Adipocyte (in vitro differentiated cells): ENCODE measurements at regions not wholly inside any gene's neighbourhood (a gene's known extent, or its start where the extent isn't known, plus 50 kb on each side); places are given as distances from the start of the nearest gene placed in this dataset.

Experiments
- DNase-seq: peaks from one replicate; pipeline ENCODE4 v3.0.0-alpha.2; 2015; ENCODE audit warnings: low read depth
- H3K27me3 ChIP-seq: replicated peaks from 2 replicates; pipeline ENCODE4 v1.7.0; 2013; ENCODE audit warnings: mild to moderate bottlenecking, low read length, moderate library complexity; ENCODE audit not compliant: control insufficient read depth, insufficient read depth
- H3K36me3 ChIP-seq: 2 replicates; pipeline ENCODE4 v1.7.0; 2013; ENCODE audit warnings: low read length, mild to moderate bottlenecking, moderate library complexity; ENCODE audit not compliant: control insufficient read depth, insufficient read depth, severe bottlenecking
- H3K4me1 ChIP-seq: 2 replicates; pipeline ENCODE4 v1.7.0; 2013; ENCODE audit warnings: mild to moderate bottlenecking, low read length, moderate library complexity; ENCODE audit not compliant: control insufficient read depth, insufficient read depth
- H3K4me3 ChIP-seq: 2 replicates; pipeline ENCODE4 v1.7.0; 2013; ENCODE audit warnings: mild to moderate bottlenecking, low read length, moderate library complexity
- H3K9ac ChIP-seq: 2 replicates; pipeline ENCODE4 v1.7.0; 2013; ENCODE audit warnings: mild to moderate bottlenecking, low read length, moderate library complexity
- H3K9me3 ChIP-seq: 2 replicates; pipeline ENCODE4 v1.7.0; 2013; ENCODE audit warnings: mild to moderate bottlenecking, low read length, moderate library complexity; ENCODE audit not compliant: control insufficient read depth

DNA sequence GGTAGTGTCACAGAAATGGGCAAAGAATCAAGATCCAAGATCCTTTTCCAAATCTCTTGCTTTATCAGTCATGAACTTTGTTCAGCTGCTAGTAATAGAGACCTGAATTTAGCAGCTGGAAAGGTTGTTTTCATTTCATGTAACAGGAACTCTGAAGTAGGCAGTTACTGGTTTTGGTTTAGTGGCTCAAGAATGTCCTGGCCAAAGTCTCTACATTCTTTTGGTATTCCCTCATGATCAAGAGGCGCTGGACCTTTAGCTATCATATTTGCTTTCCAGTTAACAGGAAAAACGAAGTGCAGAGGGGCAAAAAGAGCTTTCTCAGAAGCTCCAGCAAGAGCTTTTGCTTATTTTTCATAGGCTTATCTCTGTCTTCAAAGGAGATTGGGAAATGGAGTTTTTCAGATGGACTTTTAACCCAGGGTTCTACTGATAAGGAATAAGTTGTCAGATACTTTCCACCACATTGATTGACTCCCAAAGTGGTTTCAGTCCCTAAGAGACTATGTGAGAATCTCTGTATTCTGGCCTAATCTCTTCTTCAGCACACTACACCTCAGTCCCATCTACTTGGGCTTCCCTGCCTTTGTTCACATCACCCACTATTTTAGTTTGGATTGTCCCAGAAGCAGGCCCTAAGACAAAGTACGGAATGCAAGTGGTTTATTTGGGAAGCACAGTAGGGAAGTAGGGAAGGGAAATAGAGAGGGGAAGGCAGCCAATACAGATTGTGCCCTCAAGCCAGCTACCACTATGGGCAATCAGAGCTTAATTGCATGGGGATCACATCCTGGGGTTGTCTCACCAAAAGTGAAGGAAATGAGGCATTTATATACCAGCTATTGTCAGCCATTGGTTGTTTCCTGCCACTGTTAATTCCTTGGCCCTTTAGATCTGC, 359.3 kb downstream of the LRRC70 start:
- Histone ChIP-seq H3K27me3 (no peaks in the 10 kb centered on the region), H3K9ac (no peak overlapping the region), H3K4me1 (peaks cover 12% of the 10 kb centered on the region), H3K4me3 (no peak overlapping the region), H3K36me3 (no peaks in the 10 kb centered on the region), H3K9me3 (no peaks in the 10 kb centered on the region)
- peak; percentile 1 for DNase-seq

GRCh38 chr5:62935660-62936059, 357.0 kb downstream of the LRRC70 start:
- H3K27me3 ChIP-seq: no peaks in the 10 kb centered on the region
- no peak overlapping the region for H3K4me3 ChIP-seq
- no peak for DNase-seq
- H3K36me3 ChIP-seq: no peaks in the 10 kb centered on the region
- H3K9me3 ChIP-seq: no peaks in the 10 kb centered on the region
- H3K9ac ChIP-seq: no peak overlapping the region
- peaks cover 12% of the 10 kb centered on the region for H3K4me1 ChIP-seq

DNA sequence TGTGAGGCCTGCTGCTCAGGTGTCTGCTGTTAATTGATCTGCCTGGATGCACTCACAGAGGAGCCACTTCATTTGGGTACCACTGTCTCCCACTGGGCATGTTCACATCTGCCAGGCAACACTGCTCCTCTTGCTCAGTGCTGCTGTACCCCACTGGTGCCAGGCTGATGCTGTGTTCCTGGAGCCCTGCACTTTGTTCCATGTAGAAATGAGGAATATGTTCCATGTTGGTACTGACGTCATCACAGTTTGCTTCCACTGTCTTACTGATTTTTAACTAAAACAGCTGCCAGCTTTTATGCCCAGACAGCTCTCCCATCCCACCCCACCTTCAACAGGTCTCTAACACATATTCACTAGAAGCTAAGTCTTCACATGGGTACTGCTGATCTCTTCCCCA, 355.7 kb downstream of the LRRC70 start:
- DNase-seq: no peak
- H3K27me3 ChIP-seq: no peaks in the 10 kb centered on the region
- H3K4me1 ChIP-seq: peaks cover 12% of the 10 kb centered on the region
- no peak overlapping the region for H3K9ac ChIP-seq
- H3K4me3 ChIP-seq: no peak overlapping the region
- no peaks in the 10 kb centered on the region for H3K36me3 ChIP-seq
- H3K9me3 ChIP-seq: no peaks in the 10 kb centered on the region

DNA sequence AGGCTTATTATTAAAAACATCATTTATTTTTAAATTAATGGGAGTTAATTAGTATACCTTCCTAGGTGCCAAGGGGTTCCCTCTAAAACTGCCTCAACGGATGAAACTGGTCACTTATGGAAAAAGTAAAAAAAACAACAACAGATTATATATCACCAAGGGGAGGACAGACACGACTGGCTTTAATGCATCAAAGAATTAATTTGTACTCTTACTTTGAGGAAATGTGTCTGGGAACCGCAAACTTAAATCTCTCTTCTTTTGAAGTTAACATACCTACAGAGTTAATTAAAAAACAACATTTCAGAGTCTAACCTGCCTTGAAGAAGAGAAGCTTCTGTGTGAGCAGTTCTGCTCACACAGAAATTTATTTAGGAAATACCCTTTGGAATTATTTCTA, 354.6 kb downstream of the LRRC70 start:
- H3K27me3 ChIP-seq: no peaks in the 10 kb centered on the region

GRCh38 chr5:62931153-62931950, 352.7 kb downstream of the LRRC70 start:
- Histone ChIP-seq H3K4me3 (no peak overlapping the region), H3K36me3 (no peaks in the 10 kb centered on the region), H3K4me1 (no peaks in the 10 kb centered on the region), H3K9ac (no peak overlapping the region), H3K9me3 (no peaks in the 10 kb centered on the region), H3K27me3 (no peaks in the 10 kb centered on the region)
- DNase-seq: no peak

More for the DNA sequence above, 354.6 kb downstream of the LRRC70 start:
- H3K4me1 ChIP-seq: peaks cover 11% of the 10 kb centered on the region
- DNase-seq: no peak
- H3K9ac ChIP-seq: no peak overlapping the region
- H3K4me3 ChIP-seq: no peak overlapping the region
- no peaks in the 10 kb centered on the region for H3K36me3 ChIP-seq
- H3K9me3 ChIP-seq: no peaks in the 10 kb centered on the region

- no peak overlapping the region for H3K9ac ChIP-seq
- H3K4me1 ChIP-seq: no peaks in the 10 kb centered on the region
- H3K9me3 ChIP-seq: no peaks in the 10 kb centered on the region
- no peaks in the 10 kb centered on the region for H3K27me3 ChIP-seq
- no peaks in the 10 kb centered on the region for H3K36me3 ChIP-seq
- no peak for DNase-seq
- H3K4me3 ChIP-seq: no peak overlapping the region
These were observed 343.6 kb downstream of the LRRC70 start for GRCh38 chr5:62922191-62922590.

DNA sequence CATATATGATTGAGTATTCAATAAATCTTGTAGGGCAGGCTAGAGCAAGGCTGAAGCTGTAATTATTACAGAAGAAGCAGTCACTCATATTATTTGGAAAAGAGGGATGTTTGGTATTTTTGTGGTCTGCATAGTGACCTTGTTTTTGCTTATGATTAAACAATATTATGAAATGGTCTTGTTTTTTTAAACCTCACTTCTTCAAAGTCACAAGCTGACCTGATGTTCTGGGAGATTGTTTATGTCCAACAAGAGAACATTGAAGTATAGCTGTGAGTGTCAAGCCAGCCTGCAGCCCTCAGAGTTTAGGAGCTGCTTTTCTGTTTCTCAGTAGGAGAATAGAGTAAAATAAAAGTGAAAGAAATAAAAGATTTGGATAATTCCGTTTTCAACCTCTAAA, 342.2 kb downstream of the LRRC70 start:
- Histone ChIP-seq H3K9ac (no peak overlapping the region), H3K4me1 (no peaks in the 10 kb centered on the region), H3K9me3 (no peaks in the 10 kb centered on the region), H3K4me3 (no peak overlapping the region), H3K36me3 (no peaks in the 10 kb centered on the region), H3K27me3 (no peaks in the 10 kb centered on the region)
- no peak for DNase-seq

DNA sequence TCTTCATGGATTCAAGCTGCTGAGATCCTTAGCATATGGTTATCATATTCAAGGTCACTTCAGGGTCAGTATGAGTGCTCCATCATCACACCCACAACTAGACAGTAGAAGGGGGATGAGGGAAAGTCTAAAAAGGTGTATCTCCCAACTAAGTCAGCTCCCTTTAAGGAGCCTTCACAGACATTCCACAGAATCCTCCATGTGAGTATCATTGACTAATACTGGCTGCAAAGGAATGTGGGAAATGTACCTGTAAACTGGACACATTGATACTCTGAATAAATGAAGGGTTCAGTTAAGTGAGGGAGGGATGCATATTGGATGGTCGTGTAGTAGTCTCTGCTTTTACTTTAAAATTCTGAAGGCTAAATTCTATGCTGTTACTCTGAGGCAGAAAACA, 330.7 kb downstream of the LRRC70 start:
- Histone ChIP-seq H3K36me3 (no peaks in the 10 kb centered on the region), H3K4me1 (no peaks in the 10 kb centered on the region), H3K9ac (no peak overlapping the region), H3K9me3 (no peaks in the 10 kb centered on the region), H3K27me3 (no peaks in the 10 kb centered on the region), H3K4me3 (no peak overlapping the region)
- DNase-seq: no peak

DNA sequence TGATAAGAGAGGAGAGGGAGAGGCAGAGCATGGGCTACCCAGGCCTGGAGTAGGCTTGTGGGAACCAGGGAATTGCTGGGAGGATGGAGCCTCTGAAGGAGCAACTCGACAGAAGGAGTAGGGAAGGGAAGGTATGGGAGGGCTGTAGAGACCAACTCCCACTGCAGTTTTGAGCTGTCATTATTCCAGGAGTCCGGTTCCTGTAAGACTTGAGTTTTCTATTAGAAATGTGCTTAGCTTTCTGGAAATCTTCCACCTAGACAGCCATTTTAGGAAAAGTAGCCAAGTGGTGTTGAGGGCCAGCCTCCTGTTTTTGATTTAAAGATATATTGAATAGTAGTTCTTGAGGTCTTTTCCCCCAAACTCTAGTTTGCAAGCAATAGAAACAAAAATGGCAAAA, 323.5 kb downstream of the LRRC70 start:
- Histone ChIP-seq H3K9ac (no peak overlapping the region), H3K9me3 (no peaks in the 10 kb centered on the region), H3K4me1 (no peaks in the 10 kb centered on the region), H3K4me3 (no peak overlapping the region), H3K36me3 (no peaks in the 10 kb centered on the region), H3K27me3 (no peaks in the 10 kb centered on the region)
- no peak for DNase-seq

- no peak for DNase-seq
These were observed 322.4 kb downstream of the LRRC70 start for GRCh38 chr5:62900976-62901375.

DNA sequence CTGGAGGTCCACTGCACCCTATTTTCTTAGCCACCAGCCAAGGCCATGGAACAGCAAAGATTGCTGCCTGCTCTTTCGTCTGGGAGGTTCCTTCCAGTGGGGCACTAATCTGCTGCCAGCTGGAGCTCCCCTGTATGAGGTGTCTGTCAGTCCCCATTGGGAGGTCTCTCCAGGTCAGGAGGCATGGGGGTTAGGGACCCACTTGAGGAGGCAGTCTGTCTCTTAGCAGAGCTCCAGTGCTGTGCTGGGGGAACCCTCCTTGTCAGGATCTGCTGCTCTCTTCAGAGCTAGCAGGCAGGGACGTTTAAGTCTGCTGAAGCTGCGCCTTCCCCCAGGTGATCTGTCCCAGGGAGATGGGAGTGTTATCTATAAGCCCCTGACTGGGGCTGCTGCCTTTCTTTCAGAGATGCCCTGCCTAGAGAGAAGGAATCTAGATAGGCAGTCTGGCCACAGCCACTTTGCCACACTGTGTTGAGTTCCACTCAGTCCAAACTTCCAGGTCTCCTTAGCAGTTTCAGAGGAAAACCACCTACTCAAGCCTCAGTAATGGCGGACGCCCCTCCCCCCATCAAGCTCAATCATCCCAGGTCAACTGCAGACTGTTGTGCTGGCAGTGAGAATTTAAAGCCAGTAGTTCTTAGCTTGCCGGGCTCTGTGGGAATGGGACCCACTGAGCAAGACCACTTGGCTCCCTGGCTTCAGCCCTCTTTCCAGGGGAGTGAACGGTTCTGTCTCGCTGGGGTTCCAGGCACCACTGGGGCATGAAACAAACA, 317.7 kb downstream of the LRRC70 start:
- DNase-seq: no peak
- Histone ChIP-seq H3K27me3 (no peaks in the 10 kb centered on the region), H3K9ac (no peak overlapping the region), H3K36me3 (no peaks in the 10 kb centered on the region), H3K4me1 (no peaks in the 10 kb centered on the region), H3K9me3 (peaks cover 5% of the 10 kb centered on the region), H3K4me3 (no peak overlapping the region)

More at GRCh38 chr5:62900976-62901375, 322.4 kb downstream of the LRRC70 start:
- H3K9ac ChIP-seq: no peak overlapping the region
- H3K4me3 ChIP-seq: no peak overlapping the region
- no peaks in the 10 kb centered on the region for H3K36me3 ChIP-seq
- no peaks in the 10 kb centered on the region for H3K4me1 ChIP-seq
- H3K9me3 ChIP-seq: no peaks in the 10 kb centered on the region
- no peaks in the 10 kb centered on the region for H3K27me3 ChIP-seq
